Transverse colon (tissue), 4 donors: ENCODE measurements at regions not wholly inside any gene's neighbourhood (a gene's known extent, or its start where the extent isn't known, plus 50 kb on each side); places are given as distances from the start of the nearest gene placed in this dataset.

Experiments
- DNase-seq: peaks from one replicate; pipeline ENCODE4 v3.0.0-alpha.2; 2019
- H3K27ac ChIP-seq, 4 donors: fragments of 200-600 bp; sonication (generic); 2 replicates each; pipeline ENCODE4 v1.5.1; 2016 to 2018; ENCODE audit warnings: inconsistent platforms in 4 of 4
- H3K27me3 ChIP-seq: fragments of 200-600 bp; sonication (generic); 2 replicates; pipeline ENCODE4 v1.5.1; 2017; ENCODE audit warnings: inconsistent platforms
- H3K36me3 ChIP-seq, 4 donors: fragments of 200-600 bp; sonication (generic); 2 replicates each; pipeline ENCODE4 v1.5.1; 2017 to 2019; ENCODE audit warnings: inconsistent platforms in 4 of 4
- H3K4me1 ChIP-seq, 4 donors: fragments of 200-600 bp; sonication (generic); 2 replicates each; pipeline ENCODE4 v1.5.1; 2017 to 2020; ENCODE audit warnings: inconsistent platforms in 4 of 4
- H3K4me3 ChIP-seq, 4 donors: fragments of 200-600 bp; sonication (generic); 1 replicate in 1 of 4; 2 replicates in 3 of 4; pipeline versions ENCODE4 v1.5.1 to v1.6.1; 2017 to 2019; ENCODE audit warnings: inconsistent platforms in 4 of 4
- H3K9me3 ChIP-seq, 2 donors: fragments of 200-600 bp; sonication (generic); 2 replicates each; pipeline ENCODE4 v1.5.1; 2017 to 2019; ENCODE audit warnings: inconsistent platforms in 2 of 2
- EP300 ChIP-seq: sonication (generic); formaldehyde crosslinking; IDR thresholded peaks from one replicate; pipeline ENCODE4 v1.6.1; 2017; ENCODE audit warnings: antibody characterized with exemption, low read depth
- POLR2A ChIP-seq: fragments of 450-650 bp; IDR thresholded peaks from one replicate; pipeline ENCODE4 v1.6.1; 2016; ENCODE audit warnings: antibody characterized with exemption, mild to moderate bottlenecking, moderate library complexity
- POLR2AphosphoS5 ChIP-seq, 3 donors: sonication (generic); formaldehyde crosslinking; IDR thresholded peaks; one replicate each; pipeline ENCODE4 v1.6.1; 2016; ENCODE audit warnings: antibody characterized with exemption in 3 of 3
- WGBS, 2 donors: methylation state at CpG; one replicate each; pipeline ENCODE4 v1.1.5; 2018; ENCODE audit warnings: low coverage in 1 of 2; 5-methylcytosine and 5-hydroxymethylcytosine counted together
- in situ Hi-C, 4 donors: fragments of 200-750 bp; cut with MboI; loops; one replicate each; pipeline versions ENCODE4 v1.15.0 to v1.15.1; 2017; ENCODE audit warnings: low sequenced_read_pairs in 3 of 4, low pct_ligation_motif_present in 1 of 4, low pct_unique_long_range_greater_than_20kb in 1 of 4
- intact Hi-C: fragments of 100-400 bp; cut with DNase I; formaldehyde crosslinking; loops from one replicate; pipeline ENCODE4 v1.15.1; 2023; ENCODE audit warnings: low total_unique reads
- TF ChIP-seq, protein P1 (sequence below), 5 experiments: fragments of 200-600 bp in 3 of 5; fragments of 450-650 bp in 2 of 5; sonication (generic) in 3 of 5; IDR thresholded peaks; 1 replicate in 2 of 5; 2 replicates in 3 of 5; pipeline ENCODE4 v1.5.1; 2016 to 2017; ENCODE audit warnings: antibody characterized with exemption in 5 of 5, inconsistent platforms in 3 of 5, mild to moderate bottlenecking in 2 of 5, moderate library complexity in 1 of 5

DNA sequence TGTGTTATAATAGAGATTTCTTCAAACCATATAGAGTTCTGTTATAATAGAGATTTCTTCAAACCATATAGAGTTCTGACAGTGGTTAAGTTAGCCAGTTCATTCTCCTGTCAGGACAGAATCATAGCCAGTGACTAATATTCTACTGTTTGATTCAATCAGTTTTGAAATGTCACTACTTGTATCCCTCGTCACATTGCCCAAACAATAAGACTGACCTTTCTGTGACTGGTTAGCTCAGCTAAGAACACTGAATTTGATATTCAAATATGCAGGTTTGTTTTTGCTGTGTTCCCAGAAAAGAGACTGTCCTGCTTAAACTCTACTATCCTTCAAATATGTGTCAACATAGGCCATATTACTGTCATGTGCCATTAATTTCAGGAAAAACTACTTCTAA is 74.4 kb downstream of the ALG10B start:
- H3K9me3 ChIP-seq = no peaks in the 10 kb centered on the region
- no peaks in the 10 kb centered on the region for H3K36me3 ChIP-seq
- no peaks in the 10 kb centered on the region for H3K27me3 ChIP-seq
- no peak for DNase-seq
- TF ChIP-seq, protein P1, sequence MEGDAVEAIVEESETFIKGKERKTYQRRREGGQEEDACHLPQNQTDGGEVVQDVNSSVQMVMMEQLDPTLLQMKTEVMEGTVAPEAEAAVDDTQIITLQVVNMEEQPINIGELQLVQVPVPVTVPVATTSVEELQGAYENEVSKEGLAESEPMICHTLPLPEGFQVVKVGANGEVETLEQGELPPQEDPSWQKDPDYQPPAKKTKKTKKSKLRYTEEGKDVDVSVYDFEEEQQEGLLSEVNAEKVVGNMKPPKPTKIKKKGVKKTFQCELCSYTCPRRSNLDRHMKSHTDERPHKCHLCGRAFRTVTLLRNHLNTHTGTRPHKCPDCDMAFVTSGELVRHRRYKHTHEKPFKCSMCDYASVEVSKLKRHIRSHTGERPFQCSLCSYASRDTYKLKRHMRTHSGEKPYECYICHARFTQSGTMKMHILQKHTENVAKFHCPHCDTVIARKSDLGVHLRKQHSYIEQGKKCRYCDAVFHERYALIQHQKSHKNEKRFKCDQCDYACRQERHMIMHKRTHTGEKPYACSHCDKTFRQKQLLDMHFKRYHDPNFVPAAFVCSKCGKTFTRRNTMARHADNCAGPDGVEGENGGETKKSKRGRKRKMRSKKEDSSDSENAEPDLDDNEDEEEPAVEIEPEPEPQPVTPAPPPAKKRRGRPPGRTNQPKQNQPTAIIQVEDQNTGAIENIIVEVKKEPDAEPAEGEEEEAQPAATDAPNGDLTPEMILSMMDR (IDR thresholded peaks at IDR 0.05) = no peak
- TF ChIP-seq EP300 = no peak
- TF ChIP-seq POLR2AphosphoS5 (IDR thresholded peaks at IDR 0.05) = no peak
- TF ChIP-seq POLR2A = no peak
- H3K4me1 ChIP-seq = no peaks in the 10 kb centered on the region
- in situ Hi-C loops = no loop called here
- no peak overlapping the region for H3K27ac ChIP-seq
- 38 to 53% methylated on average over 1 of the region's 1 CpG for WGBS, 2 donors
- intact Hi-C loops = no loop called here
- no peak overlapping the region for H3K4me3 ChIP-seq

DNA sequence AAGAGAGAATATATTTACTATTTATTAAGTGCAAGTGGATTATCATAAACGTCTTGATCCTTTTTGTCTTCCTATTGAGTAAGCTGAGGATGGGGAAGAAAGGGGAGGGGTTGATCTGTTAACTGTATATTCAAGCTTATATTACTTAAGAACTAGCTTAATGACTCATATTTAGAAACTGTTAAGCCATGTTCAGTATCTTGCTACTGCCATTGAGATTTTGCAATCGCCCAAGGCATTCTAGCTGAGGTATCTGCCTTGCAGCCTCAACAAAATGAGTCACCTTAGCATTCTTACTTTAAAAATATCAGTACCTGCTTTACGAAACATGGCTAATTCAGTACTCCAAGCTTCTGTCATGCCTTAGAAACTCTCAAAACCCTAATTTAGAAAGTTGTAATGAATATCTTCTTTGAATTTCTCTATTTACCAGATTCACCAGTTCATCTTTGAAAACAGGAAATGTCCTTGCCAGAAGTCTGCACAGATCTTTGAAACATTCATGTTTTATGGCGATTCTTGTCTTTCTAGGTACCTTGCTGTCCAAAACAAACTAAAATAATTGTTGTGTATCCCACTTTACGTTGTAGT is 76.1 kb downstream of the ALG10B start:
- Histone ChIP-seq H3K36me3 (no peaks in the 10 kb centered on the region), H3K27ac (no peak overlapping the region), H3K27me3 (no peaks in the 10 kb centered on the region), H3K4me1 (no peaks in the 10 kb centered on the region), H3K9me3 (peaks cover 1 to 4% of the 10 kb centered on the region in 2 donors), H3K4me3 (no peak overlapping the region)
- DNase-seq = no peak
- 52 to 60% methylated on average over 4 to 5 of the region's 5 CpGs for WGBS, 2 donors
- intact Hi-C loops (no loop called here), in situ Hi-C loops (no loop called here)
- no peak for TF ChIP-seq EP300
- TF ChIP-seq, protein P1 (IDR thresholded peaks at IDR 0.05) = no peak
- no peak for TF ChIP-seq POLR2A
- TF ChIP-seq POLR2AphosphoS5 (IDR thresholded peaks at IDR 0.05) = no peak

DNA sequence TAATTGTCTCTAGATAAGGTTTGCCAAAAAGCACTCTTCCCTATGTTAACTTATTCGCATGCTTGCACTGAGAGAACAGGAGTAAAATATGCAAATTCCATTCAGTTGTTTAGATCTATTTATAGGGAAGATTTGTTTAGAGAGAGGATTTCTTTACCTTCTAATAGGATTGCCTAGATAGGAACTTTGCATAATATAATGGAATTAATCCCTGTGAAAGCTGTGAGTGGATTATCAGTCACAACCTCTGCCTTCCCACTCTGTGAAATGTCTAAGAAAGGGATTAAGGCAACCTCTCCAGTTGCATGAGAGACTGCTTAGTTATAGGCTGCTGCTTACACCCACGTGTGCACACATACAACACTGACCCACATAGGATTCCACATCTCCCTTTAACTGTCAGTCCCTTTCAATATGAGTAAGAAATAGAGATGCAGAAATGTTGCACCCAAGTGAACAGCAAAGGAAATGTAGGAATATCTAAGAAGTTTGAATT is 83.2 kb downstream of the ALG10B start:
- no peak for DNase-seq
- TF ChIP-seq POLR2AphosphoS5 (IDR thresholded peaks at IDR 0.05) = no peak
- TF ChIP-seq, protein P1 (IDR thresholded peaks at IDR 0.05) = no peak
- in situ Hi-C loops (no loop called here), intact Hi-C loops (no loop called here)
- Histone ChIP-seq H3K4me3 (no peak overlapping the region), H3K9me3 (peaks cover 4 to 7% of the 10 kb centered on the region in 2 donors), H3K4me1 (no peaks in the 10 kb centered on the region), H3K27me3 (no peaks in the 10 kb centered on the region), H3K36me3 (no peaks in the 10 kb centered on the region), H3K27ac (no peak overlapping the region)
- WGBS, 2 donors = 69 to 83% methylated on average over 1 to 2 of the region's 2 CpGs

DNA sequence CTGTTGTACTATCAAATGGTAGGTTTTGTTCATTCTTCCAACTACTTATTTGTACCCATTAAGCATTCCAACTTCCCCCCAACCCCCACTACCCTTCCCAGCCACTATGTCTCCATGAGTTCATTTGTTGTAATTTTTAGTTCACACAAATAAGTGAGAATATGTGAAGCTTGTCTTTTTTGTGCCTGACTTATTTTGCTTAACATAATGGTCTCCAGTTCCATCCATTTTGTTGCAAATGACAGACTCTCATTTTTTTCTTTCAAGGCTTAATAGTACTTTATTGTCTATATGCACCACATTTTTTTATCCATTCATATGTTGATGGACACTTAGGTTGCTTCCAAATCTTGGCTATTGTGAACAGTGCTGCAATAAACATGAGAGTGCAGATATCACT is 86.2 kb downstream of the ALG10B start:
- in situ Hi-C loops = no loop called here
- Histone ChIP-seq H3K36me3 (no peaks in the 10 kb centered on the region), H3K27ac (no peak overlapping the region)

More for the DNA sequence above, 86.2 kb downstream of the ALG10B start:
- H3K4me3 ChIP-seq = no peak overlapping the region
- intact Hi-C loops = no loop called here
- no peaks in the 10 kb centered on the region for H3K4me1 ChIP-seq
- peaks cover 0 to 4% of the 10 kb centered on the region in 2 donors for H3K9me3 ChIP-seq
- H3K27me3 ChIP-seq = no peaks in the 10 kb centered on the region
- TF ChIP-seq POLR2AphosphoS5 (IDR thresholded peaks at IDR 0.05) (no peak), EP300 (no peak), POLR2A (no peak)
- TF ChIP-seq, protein P1 (IDR thresholded peaks at IDR 0.05) = no peak
- no peak for DNase-seq
